Heart left ventricle (tissue), 13 donors: ENCODE measurements at regions not wholly inside any gene's neighbourhood (a gene's known extent, or its start where the extent isn't known, plus 50 kb on each side); places are given as distances from the start of the nearest gene placed in this dataset.

ENCODE experiments used
- CTCF ChIP-seq, 12 donors: fragments of 200-600 bp; sonication (generic) in 4 of 12; IDR thresholded peaks; one replicate each; pipeline versions ENCODE4 v1.5.0 to v1.8.0; 2018 to 2022; ENCODE audit warnings: antibody characterized with exemption in 12 of 12, mild to moderate bottlenecking in 5 of 12
- POLR2A ChIP-seq, 2 donors: fragments of 450-650 bp; IDR thresholded peaks; one replicate each; pipeline ENCODE4 v1.6.1; 2017; ENCODE audit warnings: antibody characterized with exemption in 2 of 2, mild to moderate bottlenecking in 2 of 2, moderate library complexity in 2 of 2
- donor health status: ischemic (EF 13 %, LVEDD 7.1; RV severe dilation, severe dysfunction).
- donor health status: DM: no; HTN: yes; CAD: no.
- donor health status: DM: no; HTN: no; CAD: no.
- donor health status: ischemic (EF 25% LVEDD 6.9; RV normal size, moderate dysfunction).
- donor health status: ischemic (EF 25% LVEDD 5.7; RV mildly dilated, moderate dysfunction).
- donor health status: ischemic (EF 35%, LVEDD 5.7; RV mildly dilated, moderate dysfunction).
- donor health status: nonischemic (EF 11% LVEDD 7.7; RV severe dilation, severe dysfunction).
- donor health status: DM: yes; HTN: yes; CAD: no.
- donor health status: PGD.
- donor health status: ischemic (EF 29% LVEDD 5.4; RV normal size, mild dysfunction).
- donor health status: nonischemic (EF 23%, LVEDD 6.1; RV moderate dilation, normal function).

DNA sequence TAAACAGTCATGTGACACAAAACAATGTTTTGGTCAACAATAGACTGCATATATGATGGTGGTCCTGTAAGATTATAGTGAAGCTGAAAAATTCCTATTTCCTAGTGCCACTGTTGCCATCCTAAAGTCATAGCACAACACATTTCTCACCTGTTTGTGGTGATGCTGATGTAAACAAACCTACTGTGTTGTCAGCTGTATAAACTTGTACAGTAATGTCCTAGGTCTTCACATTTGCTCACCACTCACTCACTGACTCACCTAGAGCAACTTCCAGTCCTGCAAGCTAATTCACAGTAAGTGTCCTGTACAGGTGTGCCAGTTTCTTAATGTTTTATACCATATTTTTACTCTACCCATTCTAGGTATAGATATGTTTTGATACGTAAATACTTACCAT, 326.1 kb upstream of the USP24 start:
- no peak for TF ChIP-seq CTCF (IDR thresholded peaks at IDR 0.05)
- TF ChIP-seq POLR2A (IDR thresholded peaks at IDR 0.05) = no peak
